Body of pancreas (tissue), 4 donors: ENCODE measurements at regions not wholly inside any gene's neighbourhood (a gene's known extent, or its start where the extent isn't known, plus 50 kb on each side); places are given as distances from the start of the nearest gene placed in this dataset.

Experiments
- CTCF ChIP-seq, 7 experiments: fragments of 450-650 bp in 4 of 7; fragments of 200-600 bp in 3 of 7; sonication (generic) in 3 of 7; IDR thresholded peaks; one replicate each; pipeline ENCODE4 v1.5.1; 2016 to 2019; ENCODE audit warnings: antibody characterized with exemption in 7 of 7
- POLR2A ChIP-seq, 3 donors: fragments of 450-650 bp; IDR thresholded peaks; one replicate each; pipeline ENCODE4 v1.6.1; 2016; ENCODE audit warnings: antibody characterized with exemption in 3 of 3, mild to moderate bottlenecking in 2 of 3

GRCh38 chr21:26652854-26653253 is 79.8 kb upstream of the CYYR1 start:
- TF ChIP-seq CTCF (IDR thresholded peaks at IDR 0.05), result no peak
- no peak for TF ChIP-seq POLR2A (IDR thresholded peaks at IDR 0.05)
